Pancreas (tissue), 10 donors: ENCODE measurements at regions not wholly inside any gene's neighbourhood (a gene's known extent, or its start where the extent isn't known, plus 50 kb on each side); places are given as distances from the start of the nearest gene placed in this dataset.

Source experiments
- ATAC-seq, 4 donors: fragments of 200-7000 bp; cut with Tn5 transposase; one replicate each; pipeline versions ENCODE4 v1.8.0 to v1.9.1; 2020; ENCODE audit warnings: mild to moderate bottlenecking in 4 of 4, moderate library complexity in 4 of 4
- DNase-seq, 6 donors: peaks; one replicate each; pipeline ENCODE4 v3.0.0-alpha.2; 2020
- FAIRE-seq: peaks from 2 replicates; lab custom pipeline; 2012; peaks lifted over from hg19 to GRCh38; lab: Jason Lieb, UNC
- H3K27ac ChIP-seq, 4 donors: fragments of 200-600 bp; sonication (generic); 1 replicate in 3 of 4; 2 replicates in 1 of 4; pipeline versions ENCODE4 v1.5.0 to v1.8.0; 2020
- H3K27me3 ChIP-seq, 4 donors: fragments of 200-600 bp; one replicate each; pipeline ENCODE4 v1.8.0; 2021
- H3K36me3 ChIP-seq, 3 donors: fragments of 200-600 bp; sonication (generic) in 1 of 3; one replicate each; pipeline versions ENCODE4 v1.5.0 to v1.8.0; 2020 to 2021
- H3K4me1 ChIP-seq, 3 donors: fragments of 200-600 bp; one replicate each; pipeline ENCODE4 v1.8.0; 2021
- H3K4me3 ChIP-seq, 4 donors: fragments of 200-600 bp; sonication (generic) in 2 of 4; one replicate each; pipeline versions ENCODE4 v1.5.0 to v1.8.0; 2020 to 2021
- H3K9me3 ChIP-seq, 4 donors: fragments of 200-600 bp; one replicate each; pipeline ENCODE4 v1.8.0; 2021
- WGBS, 2 donors: extraction: QIAGEN DNeasy Blood & Tissue Kit; methylation state at CpG; one replicate each; pipeline ENCODE4 v1.1.7; 2013; 5-methylcytosine and 5-hydroxymethylcytosine counted together
- intact Hi-C, 3 donors: fragments of 100-400 bp; cut with DNase I; formaldehyde crosslinking; loops; one replicate each; pipeline versions ENCODE4 v1.11.1 to v1.14.2; 2022
- TF ChIP-seq, protein P1 (sequence below), 4 donors: fragments of 200-600 bp; sonication (generic) in 3 of 4; IDR thresholded peaks; one replicate each; pipeline versions ENCODE4 v1.5.0 to v1.8.0; 2021; ENCODE audit warnings: antibody characterized with exemption in 4 of 4
- donor health status: healthy with polysubstance abuse.
- donor health status: DM: no; HTN: no; CAD: no; lungs with moderate emphysema.
- donor health status: DM: no; HTN: no; CAD: no.
- donor health status: control.
- donor health status: control.
- donor health status: Bipolar disorder and iron deficiency.
- donor health status: DM: yes; HTN: yes; CAD: no.
- donor health status: DM: no; HTN: no; CAD: no.
- donor health status: DM: no; HTN: no; CAD: no.
- donor health status: DM: yes; HTN: yes; CAD: no.

DNA sequence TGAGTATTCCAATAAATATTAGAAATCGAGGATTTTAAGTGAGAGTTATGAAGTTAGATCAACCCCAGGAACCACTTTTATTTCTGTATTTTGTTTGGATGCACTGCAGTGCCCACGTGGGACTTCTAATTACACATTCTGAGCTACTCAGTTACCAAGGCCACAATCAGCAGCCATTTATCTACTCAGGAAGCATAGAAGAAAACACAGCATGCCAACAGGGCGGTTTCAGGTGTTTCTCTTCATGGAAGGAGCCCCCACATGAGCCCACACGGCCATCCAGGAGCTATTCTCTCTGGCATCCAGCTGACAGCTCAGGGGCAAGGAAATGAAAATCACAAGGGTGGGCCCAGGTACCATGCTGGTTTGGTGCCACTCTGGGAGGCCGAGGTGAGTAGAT lies 266.5 kb upstream of the MKLN1 start:
- no peak for DNase-seq
- ATAC-seq, result peak in 2 of 4 donors; percentile 22 to 29
- intact Hi-C loops, result loop anchor here in 1 of 3 donors (10.0 kb wide), 1 partner anchor 364 kb away; no protein-coding TSS in a partner anchor
- TF ChIP-seq, protein P1, sequence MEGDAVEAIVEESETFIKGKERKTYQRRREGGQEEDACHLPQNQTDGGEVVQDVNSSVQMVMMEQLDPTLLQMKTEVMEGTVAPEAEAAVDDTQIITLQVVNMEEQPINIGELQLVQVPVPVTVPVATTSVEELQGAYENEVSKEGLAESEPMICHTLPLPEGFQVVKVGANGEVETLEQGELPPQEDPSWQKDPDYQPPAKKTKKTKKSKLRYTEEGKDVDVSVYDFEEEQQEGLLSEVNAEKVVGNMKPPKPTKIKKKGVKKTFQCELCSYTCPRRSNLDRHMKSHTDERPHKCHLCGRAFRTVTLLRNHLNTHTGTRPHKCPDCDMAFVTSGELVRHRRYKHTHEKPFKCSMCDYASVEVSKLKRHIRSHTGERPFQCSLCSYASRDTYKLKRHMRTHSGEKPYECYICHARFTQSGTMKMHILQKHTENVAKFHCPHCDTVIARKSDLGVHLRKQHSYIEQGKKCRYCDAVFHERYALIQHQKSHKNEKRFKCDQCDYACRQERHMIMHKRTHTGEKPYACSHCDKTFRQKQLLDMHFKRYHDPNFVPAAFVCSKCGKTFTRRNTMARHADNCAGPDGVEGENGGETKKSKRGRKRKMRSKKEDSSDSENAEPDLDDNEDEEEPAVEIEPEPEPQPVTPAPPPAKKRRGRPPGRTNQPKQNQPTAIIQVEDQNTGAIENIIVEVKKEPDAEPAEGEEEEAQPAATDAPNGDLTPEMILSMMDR (IDR thresholded peaks at IDR 0.05), result no peak
- no peak for FAIRE-seq
- H3K36me3 ChIP-seq, result no peaks in the 10 kb centered on the region
- no peak overlapping the region for H3K27ac ChIP-seq
- no peaks in the 10 kb centered on the region for H3K9me3 ChIP-seq
- no peaks in the 10 kb centered on the region for H3K27me3 ChIP-seq
- 67% methylated on average over 5 of the region's 5 CpGs for WGBS, 2 donors
- no peak overlapping the region for H3K4me3 ChIP-seq
- peaks cover 11 to 29% (median 19%) of the 10 kb centered on the region in 3 donors for H3K4me1 ChIP-seq

DNA sequence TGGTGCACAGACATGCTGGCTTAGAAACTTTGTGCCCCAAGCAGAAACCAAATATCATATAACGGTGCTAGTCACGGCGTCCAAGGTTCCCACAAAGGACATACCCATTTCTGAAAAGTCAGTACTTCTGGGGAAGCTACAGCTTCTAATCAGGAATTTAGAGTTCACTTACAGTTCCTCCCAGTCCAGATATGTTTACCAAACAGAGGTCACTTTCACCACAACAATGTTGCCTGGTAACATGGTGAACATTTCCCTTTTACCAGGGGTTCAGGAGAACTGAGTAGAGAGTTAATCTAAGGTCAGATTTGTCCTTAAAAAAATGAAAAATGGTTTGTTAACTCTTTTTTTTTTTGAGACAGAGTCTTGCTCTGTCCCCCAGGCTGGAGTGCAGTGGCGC lies 265.9 kb upstream of the MKLN1 start:
- no peaks in the 10 kb centered on the region for H3K27me3 ChIP-seq
- TF ChIP-seq, protein P1 (IDR thresholded peaks at IDR 0.05), result no peak
- H3K9me3 ChIP-seq, result no peaks in the 10 kb centered on the region
- no peak overlapping the region for H3K27ac ChIP-seq
- 98 to 100% methylated on average over 3 to 4 of the region's 4 CpGs for WGBS, 2 donors
- FAIRE-seq (no peak), ATAC-seq (no peak), DNase-seq (no peak)
- H3K4me1 ChIP-seq, result peaks cover 4 to 23% (median 18%) of the 10 kb centered on the region in 3 donors
- intact Hi-C loops, result loop anchor here in 1 of 3 donors (10.0 kb wide), 1 partner anchor 363 kb away; no protein-coding TSS in a partner anchor
- H3K4me3 ChIP-seq, result no peak overlapping the region
- no peaks in the 10 kb centered on the region for H3K36me3 ChIP-seq

DNA sequence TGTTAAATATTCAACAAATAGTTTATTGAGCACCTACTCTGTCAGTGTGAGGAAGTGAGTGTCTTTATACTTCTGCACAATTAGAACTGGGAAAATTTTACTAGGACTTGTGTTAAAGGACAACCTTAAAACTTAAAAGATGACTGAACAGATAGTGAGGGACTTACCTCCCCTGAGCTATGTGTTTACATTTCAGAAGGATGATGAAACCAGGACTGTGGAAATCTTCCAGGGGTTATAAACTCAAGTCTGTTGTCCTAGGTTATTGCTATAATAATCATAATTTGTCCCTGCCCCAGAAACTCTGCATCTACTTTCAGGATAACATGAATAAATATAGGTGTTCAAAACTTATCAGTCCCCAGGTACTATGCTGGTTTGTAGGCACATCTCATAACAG lies 261.0 kb upstream of the MKLN1 start:
- no peak for DNase-seq
- no peak overlapping the region for H3K4me3 ChIP-seq
- H3K27ac ChIP-seq, result peak overlapping the region in 1 of 4 donors; percentile 1
- peak in 1 of 4 donors; percentile 5 for ATAC-seq
- H3K4me1 ChIP-seq, result peaks cover 0 to 16% (median 8%) of the 10 kb centered on the region in 3 donors
- H3K27me3 ChIP-seq, result no peaks in the 10 kb centered on the region
- no peaks in the 10 kb centered on the region for H3K9me3 ChIP-seq
- no peak for FAIRE-seq
- H3K36me3 ChIP-seq, result no peaks in the 10 kb centered on the region
- intact Hi-C loops, result loop anchor here in 1 of 3 donors (10.0 kb wide), 1 partner anchor 358 kb away; no protein-coding TSS in a partner anchor
- TF ChIP-seq, protein P1 (IDR thresholded peaks at IDR 0.05), result no peak

DNA sequence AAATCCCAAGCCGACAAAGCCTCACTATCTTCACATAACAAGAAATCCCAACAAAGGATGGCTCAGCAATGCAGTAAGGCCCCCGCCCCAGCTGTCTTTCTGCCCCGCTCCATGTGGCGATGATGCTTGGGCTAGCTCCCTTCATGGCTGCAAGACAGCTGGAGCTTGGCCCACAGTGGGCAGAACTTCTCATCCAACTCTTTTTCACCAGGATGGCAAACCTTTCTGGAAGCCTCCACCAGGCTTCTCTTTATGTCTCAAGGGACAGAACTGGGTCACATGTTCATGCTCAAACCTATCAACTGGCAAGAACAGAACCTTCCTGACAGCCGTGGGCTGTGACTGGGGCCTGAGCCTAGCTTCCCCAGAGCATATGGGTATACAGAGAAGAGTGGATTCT lies 260.5 kb upstream of the MKLN1 start:
- ATAC-seq (no peak), DNase-seq (no peak), FAIRE-seq (no peak)
- TF ChIP-seq, protein P1 (IDR thresholded peaks at IDR 0.05), result no peak
- Histone ChIP-seq H3K27ac (no peak overlapping the region), H3K4me1 (peaks cover 0 to 19% (median 12%) of the 10 kb centered on the region in 3 donors), H3K9me3 (no peaks in the 10 kb centered on the region), H3K36me3 (no peaks in the 10 kb centered on the region), H3K27me3 (no peaks in the 10 kb centered on the region), H3K4me3 (no peak overlapping the region)
- intact Hi-C loops, result loop anchor here in 1 of 3 donors (10.0 kb wide), 1 partner anchor 358 kb away; no protein-coding TSS in a partner anchor
- WGBS, 2 donors, result 70 to 86% methylated on average over 5 of the region's 5 CpGs

DNA sequence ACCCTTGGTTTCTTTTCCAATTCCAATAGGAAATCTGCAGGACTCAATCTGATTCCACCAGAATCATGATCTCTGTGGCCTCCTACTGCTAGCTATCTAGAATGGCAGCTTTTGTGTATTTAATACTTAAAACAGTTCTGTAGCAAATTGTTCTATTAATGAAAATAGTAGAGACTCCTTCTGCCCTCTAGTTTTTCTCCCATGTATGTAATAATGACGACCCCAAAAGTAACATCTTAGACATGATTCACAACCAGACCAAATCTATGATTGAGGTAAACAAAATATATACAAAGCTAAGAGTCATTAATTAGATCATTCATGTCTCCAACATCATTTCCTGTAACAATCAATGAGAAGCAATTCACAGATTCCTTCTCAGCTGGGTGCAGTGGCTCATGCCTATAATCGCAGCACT lies 259.1 kb upstream of the MKLN1 start:
- FAIRE-seq (no peak), DNase-seq (no peak), ATAC-seq (peak in 2 of 4 donors; percentile 31 to 39)
- TF ChIP-seq, protein P1 (IDR thresholded peaks at IDR 0.05), result no peak
- intact Hi-C loops, result loop anchor here in 1 of 3 donors (10.0 kb wide), 1 partner anchor 356 kb away; no protein-coding TSS in a partner anchor
- peaks cover 7 to 29% (median 22%) of the 10 kb centered on the region in 3 donors for H3K4me1 ChIP-seq
- no peaks in the 10 kb centered on the region for H3K9me3 ChIP-seq
- no peak overlapping the region for H3K4me3 ChIP-seq
- 35 to 54% methylated on average over 2 of the region's 2 CpGs for WGBS, 2 donors
- H3K27me3 ChIP-seq, result no peaks in the 10 kb centered on the region
- H3K27ac ChIP-seq, result peak overlapping the region in 2 of 4 donors; percentile 9 to 52
- H3K36me3 ChIP-seq, result no peaks in the 10 kb centered on the region
